ENCODE measurements at regions not wholly inside any gene's neighbourhood (a gene's known extent, or its start where the extent isn't known, plus 50 kb on each side); places are given as distances from the start of the nearest gene placed in this dataset.

- ATAC-seq (ENCODE audit: low read depth) (no peak), DNase-seq (no peak)
- Histone ChIP-seq H4K8ac (ENCODE audit: low read depth in 2 of 2, low read length in 2 of 2) (no peak overlapping the region), H3K4me1 (ENCODE audit: control insufficient read depth, insufficient read depth, low read length) (no peaks in the 10 kb centered on the region), H3K4me3 (ENCODE audit: insufficient read depth, low read depth, low read length) (no peak overlapping the region), H3K27me3 (ENCODE audit: control insufficient read depth, insufficient read depth, low read length) (peaks cover 46% of the 10 kb centered on the region), H2BK120ac (ENCODE audit: low read depth, low read length) (no peak overlapping the region), H2AK9ac (replicated peaks; ENCODE audit: low read depth, low read length, poor library complexity) (no peak overlapping the region), H2BK20ac (ENCODE audit: low read depth, low read length) (no peak overlapping the region), H3K56ac (ENCODE audit: extremely low read depth, insufficient read depth, low read length) (no peak overlapping the region), H4K5ac (ENCODE audit: low read depth, low read length) (no peak overlapping the region), H3K14ac (replicated peaks; ENCODE audit: low read depth, low read length) (no peak overlapping the region), H4K20me1 (ENCODE audit: insufficient read depth, low read length) (no peaks in the 10 kb centered on the region), H3K9me1 (ENCODE audit: insufficient read depth, low read length) (no peaks in the 10 kb centered on the region), H3K27ac (ENCODE audit: insufficient read depth, low read length) (no peak overlapping the region), H3K4ac (ENCODE audit: low read depth, low read length) (no peak overlapping the region), H3K9me3 (ENCODE audit: control insufficient read depth, insufficient read depth, low read length) (no peaks in the 10 kb centered on the region; the same call in 1 of the 2 replicates), H3K18ac (ENCODE audit: low read depth, low read length) (no peak overlapping the region), H3K9ac (ENCODE audit: low read depth, low read length) (no peak overlapping the region), H3K23ac (ENCODE audit: low read depth, low read length) (no peak overlapping the region), H2BK5ac (ENCODE audit: low read depth, low read length, poor library complexity, severe bottlenecking) (no peak overlapping the region), H4K91ac (ENCODE audit: insufficient read depth, low read depth, low read length) (no peak overlapping the region), H2AK5ac (ENCODE audit: low read depth, low read length) (no peak overlapping the region), H2AFZ (replicated peaks; ENCODE audit: low read length, poor library complexity) (no peak overlapping the region), H3K79me1 (ENCODE audit: low read depth in 1 of 2, low read length in 2 of 2) (no peaks in the 10 kb centered on the region), H3K36me3 (ENCODE audit: control insufficient read depth, insufficient read depth, low read length) (no peaks in the 10 kb centered on the region), H2BK15ac (ENCODE audit: low read depth, low read length) (no peak overlapping the region), H3K4me2 (ENCODE audit: low read depth, low read length) (no peak overlapping the region)
- ChIA-PET CTCF (no interaction called here), POLR2A (ENCODE audit: unreplicated experiment) (interaction anchor here (0.5 kb wide), 1 partner anchor 28 kb away, joined by 3 read pairs; no protein-coding TSS in a partner anchor)
- 71% methylated on average over 3 of the region's 4 CpGs; no CpG with 5 or more reads in 1 of the 2 experiments for WGBS, 2 experiments (ENCODE audit: extremely low coverage in 2 of 2, insufficient read length in 1 of 2)
- TF ChIP-seq MAFK (IDR thresholded peaks at IDR 0.05; ENCODE audit: low read depth, low read length) (no peak), RFX5 (IDR thresholded peaks at IDR 0.05; ENCODE audit: low read depth, low read length) (no peak)
- dilution Hi-C loops (cut with HindIII; ENCODE audit: low sequenced_read_pairs, unreplicated experiment), result no loop called here
- intact Hi-C loops (cut with micrococcal nuclease), result no loop called here
- in situ Hi-C loops (cut with MboI; ENCODE audit: low sequenced_read_pairs), result no loop called here
- no TSS peak for BruUV-seq (replicated peaks)
Measured at GRCh38 chr12:11970155-11970520, 100.6 kb upstream of the BCL2L14 start.

Measured in IMR-90 (cell line).